ENCODE measurements at regions not wholly inside any gene's neighbourhood (a gene's known extent, or its start where the extent isn't known, plus 50 kb on each side); places are given as distances from the start of the nearest gene placed in this dataset.

DNA sequence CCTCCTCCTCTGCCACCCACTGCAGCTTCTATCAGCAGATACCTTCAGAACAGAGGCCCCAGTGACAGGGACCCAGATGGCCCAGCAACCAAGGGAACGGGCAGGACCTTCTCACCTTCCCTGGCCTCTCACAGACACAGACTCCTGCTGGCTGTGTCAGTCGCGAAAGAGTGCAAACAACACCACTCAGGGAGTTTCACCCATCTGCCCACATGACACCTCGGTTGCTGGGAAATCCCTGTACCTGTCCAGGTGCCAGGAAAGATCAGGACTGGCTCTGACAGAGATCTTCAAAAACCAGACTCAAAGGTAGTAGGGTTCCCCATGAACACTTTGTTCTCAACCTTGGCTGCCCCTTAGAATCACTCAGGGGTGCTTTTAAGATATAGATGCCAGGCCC, 83.5 kb upstream of the HIVEP3 start:
- TF ChIP-seq HDAC1 (IDR thresholded peaks at IDR 0.05) (no peak), POLR2A (conservative IDR thresholded peaks at IDR 0.05) (no peak), MAZ (CRISPR knock-in tag; conservative IDR thresholded peaks at IDR 0.05 in 1 of 2, IDR thresholded peaks at IDR 0.05 in 1 of 2) (no peak), FOS (IDR thresholded peaks at IDR 0.05; ENCODE audit: extremely low read depth, insufficient read length) (no peak), GTF2F1 (IDR thresholded peaks at IDR 0.05; ENCODE audit: low read depth, low read length) (no peak)
- TF ChIP-seq, protein P1, sequence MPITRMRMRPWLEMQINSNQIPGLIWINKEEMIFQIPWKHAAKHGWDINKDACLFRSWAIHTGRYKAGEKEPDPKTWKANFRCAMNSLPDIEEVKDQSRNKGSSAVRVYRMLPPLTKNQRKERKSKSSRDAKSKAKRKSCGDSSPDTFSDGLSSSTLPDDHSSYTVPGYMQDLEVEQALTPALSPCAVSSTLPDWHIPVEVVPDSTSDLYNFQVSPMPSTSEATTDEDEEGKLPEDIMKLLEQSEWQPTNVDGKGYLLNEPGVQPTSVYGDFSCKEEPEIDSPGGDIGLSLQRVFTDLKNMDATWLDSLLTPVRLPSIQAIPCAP (CRISPR knock-in tag; IDR thresholded peaks at IDR 0.05; ENCODE audit: borderline replicate concordance), result no peak
- TF ChIP-seq, protein P2, sequence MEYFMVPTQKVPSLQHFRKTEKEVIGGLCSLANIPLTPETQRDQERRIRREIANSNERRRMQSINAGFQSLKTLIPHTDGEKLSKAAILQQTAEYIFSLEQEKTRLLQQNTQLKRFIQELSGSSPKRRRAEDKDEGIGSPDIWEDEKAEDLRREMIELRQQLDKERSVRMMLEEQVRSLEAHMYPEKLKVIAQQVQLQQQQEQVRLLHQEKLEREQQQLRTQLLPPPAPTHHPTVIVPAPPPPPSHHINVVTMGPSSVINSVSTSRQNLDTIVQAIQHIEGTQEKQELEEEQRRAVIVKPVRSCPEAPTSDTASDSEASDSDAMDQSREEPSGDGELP (CRISPR knock-in tag; IDR thresholded peaks at IDR 0.05; ENCODE audit: borderline replicate concordance), result no peak
- TF ChIP-seq, protein P3, sequence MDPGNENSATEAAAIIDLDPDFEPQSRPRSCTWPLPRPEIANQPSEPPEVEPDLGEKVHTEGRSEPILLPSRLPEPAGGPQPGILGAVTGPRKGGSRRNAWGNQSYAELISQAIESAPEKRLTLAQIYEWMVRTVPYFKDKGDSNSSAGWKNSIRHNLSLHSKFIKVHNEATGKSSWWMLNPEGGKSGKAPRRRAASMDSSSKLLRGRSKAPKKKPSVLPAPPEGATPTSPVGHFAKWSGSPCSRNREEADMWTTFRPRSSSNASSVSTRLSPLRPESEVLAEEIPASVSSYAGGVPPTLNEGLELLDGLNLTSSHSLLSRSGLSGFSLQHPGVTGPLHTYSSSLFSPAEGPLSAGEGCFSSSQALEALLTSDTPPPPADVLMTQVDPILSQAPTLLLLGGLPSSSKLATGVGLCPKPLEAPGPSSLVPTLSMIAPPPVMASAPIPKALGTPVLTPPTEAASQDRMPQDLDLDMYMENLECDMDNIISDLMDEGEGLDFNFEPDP (CRISPR knock-in tag; IDR thresholded peaks at IDR 0.05), result no peak
- TF ChIP-seq, protein P4, sequence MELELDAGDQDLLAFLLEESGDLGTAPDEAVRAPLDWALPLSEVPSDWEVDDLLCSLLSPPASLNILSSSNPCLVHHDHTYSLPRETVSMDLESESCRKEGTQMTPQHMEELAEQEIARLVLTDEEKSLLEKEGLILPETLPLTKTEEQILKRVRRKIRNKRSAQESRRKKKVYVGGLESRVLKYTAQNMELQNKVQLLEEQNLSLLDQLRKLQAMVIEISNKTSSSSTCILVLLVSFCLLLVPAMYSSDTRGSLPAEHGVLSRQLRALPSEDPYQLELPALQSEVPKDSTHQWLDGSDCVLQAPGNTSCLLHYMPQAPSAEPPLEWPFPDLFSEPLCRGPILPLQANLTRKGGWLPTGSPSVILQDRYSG (tag; conservative IDR thresholded peaks at IDR 0.05; ENCODE audit: low read depth), result no peak
- TF ChIP-seq, protein P5, sequence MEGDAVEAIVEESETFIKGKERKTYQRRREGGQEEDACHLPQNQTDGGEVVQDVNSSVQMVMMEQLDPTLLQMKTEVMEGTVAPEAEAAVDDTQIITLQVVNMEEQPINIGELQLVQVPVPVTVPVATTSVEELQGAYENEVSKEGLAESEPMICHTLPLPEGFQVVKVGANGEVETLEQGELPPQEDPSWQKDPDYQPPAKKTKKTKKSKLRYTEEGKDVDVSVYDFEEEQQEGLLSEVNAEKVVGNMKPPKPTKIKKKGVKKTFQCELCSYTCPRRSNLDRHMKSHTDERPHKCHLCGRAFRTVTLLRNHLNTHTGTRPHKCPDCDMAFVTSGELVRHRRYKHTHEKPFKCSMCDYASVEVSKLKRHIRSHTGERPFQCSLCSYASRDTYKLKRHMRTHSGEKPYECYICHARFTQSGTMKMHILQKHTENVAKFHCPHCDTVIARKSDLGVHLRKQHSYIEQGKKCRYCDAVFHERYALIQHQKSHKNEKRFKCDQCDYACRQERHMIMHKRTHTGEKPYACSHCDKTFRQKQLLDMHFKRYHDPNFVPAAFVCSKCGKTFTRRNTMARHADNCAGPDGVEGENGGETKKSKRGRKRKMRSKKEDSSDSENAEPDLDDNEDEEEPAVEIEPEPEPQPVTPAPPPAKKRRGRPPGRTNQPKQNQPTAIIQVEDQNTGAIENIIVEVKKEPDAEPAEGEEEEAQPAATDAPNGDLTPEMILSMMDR (IDR thresholded peaks at IDR 0.05 in 2 of 3, conservative IDR thresholded peaks at IDR 0.05 in 1 of 3; ENCODE audit: insufficient read depth in 2 of 3, low read depth in 1 of 3, low read length in 3 of 3), result no peak
- TF ChIP-seq, protein P6, sequence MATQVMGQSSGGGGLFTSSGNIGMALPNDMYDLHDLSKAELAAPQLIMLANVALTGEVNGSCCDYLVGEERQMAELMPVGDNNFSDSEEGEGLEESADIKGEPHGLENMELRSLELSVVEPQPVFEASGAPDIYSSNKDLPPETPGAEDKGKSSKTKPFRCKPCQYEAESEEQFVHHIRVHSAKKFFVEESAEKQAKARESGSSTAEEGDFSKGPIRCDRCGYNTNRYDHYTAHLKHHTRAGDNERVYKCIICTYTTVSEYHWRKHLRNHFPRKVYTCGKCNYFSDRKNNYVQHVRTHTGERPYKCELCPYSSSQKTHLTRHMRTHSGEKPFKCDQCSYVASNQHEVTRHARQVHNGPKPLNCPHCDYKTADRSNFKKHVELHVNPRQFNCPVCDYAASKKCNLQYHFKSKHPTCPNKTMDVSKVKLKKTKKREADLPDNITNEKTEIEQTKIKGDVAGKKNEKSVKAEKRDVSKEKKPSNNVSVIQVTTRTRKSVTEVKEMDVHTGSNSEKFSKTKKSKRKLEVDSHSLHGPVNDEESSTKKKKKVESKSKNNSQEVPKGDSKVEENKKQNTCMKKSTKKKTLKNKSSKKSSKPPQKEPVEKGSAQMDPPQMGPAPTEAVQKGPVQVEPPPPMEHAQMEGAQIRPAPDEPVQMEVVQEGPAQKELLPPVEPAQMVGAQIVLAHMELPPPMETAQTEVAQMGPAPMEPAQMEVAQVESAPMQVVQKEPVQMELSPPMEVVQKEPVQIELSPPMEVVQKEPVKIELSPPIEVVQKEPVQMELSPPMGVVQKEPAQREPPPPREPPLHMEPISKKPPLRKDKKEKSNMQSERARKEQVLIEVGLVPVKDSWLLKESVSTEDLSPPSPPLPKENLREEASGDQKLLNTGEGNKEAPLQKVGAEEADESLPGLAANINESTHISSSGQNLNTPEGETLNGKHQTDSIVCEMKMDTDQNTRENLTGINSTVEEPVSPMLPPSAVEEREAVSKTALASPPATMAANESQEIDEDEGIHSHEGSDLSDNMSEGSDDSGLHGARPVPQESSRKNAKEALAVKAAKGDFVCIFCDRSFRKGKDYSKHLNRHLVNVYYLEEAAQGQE (IDR thresholded peaks at IDR 0.05; ENCODE audit: borderline replicate concordance), result no peak
- TF ChIP-seq, protein P6 (CRISPR knock-in tag; IDR thresholded peaks at IDR 0.05; ENCODE audit: low read depth), result no peak
- TF ChIP-seq, protein P7, sequence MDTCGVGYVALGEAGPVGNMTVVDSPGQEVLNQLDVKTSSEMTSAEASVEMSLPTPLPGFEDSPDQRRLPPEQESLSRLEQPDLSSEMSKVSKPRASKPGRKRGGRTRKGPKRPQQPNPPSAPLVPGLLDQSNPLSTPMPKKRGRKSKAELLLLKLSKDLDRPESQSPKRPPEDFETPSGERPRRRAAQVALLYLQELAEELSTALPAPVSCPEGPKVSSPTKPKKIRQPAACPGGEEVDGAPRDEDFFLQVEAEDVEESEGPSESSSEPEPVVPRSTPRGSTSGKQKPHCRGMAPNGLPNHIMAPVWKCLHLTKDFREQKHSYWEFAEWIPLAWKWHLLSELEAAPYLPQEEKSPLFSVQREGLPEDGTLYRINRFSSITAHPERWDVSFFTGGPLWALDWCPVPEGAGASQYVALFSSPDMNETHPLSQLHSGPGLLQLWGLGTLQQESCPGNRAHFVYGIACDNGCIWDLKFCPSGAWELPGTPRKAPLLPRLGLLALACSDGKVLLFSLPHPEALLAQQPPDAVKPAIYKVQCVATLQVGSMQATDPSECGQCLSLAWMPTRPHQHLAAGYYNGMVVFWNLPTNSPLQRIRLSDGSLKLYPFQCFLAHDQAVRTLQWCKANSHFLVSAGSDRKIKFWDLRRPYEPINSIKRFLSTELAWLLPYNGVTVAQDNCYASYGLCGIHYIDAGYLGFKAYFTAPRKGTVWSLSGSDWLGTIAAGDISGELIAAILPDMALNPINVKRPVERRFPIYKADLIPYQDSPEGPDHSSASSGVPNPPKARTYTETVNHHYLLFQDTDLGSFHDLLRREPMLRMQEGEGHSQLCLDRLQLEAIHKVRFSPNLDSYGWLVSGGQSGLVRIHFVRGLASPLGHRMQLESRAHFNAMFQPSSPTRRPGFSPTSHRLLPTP (IDR thresholded peaks at IDR 0.05; ENCODE audit: borderline replicate concordance, extremely low read depth, insufficient read length), result no peak
